Hippocampal formation (tissue), 2 donors: ENCODE measurements at regions not wholly inside any gene's neighbourhood (a gene's known extent, or its start where the extent isn't known, plus 50 kb on each side); places are given as distances from the start of the nearest gene placed in this dataset.

Experiments
- DNase-seq, 2 donors: peaks; one replicate each; lab custom pipeline; 2025; lab: John Stamatoyannopoulos, UW

- no peak for DNase-seq
Measured at GRCh38 chr7:110050785-110051184, 1040.1 kb upstream of the LRRN3 start.

- no peak for DNase-seq
Measured at GRCh38 chr7:110051372-110051771, 1039.6 kb upstream of the LRRN3 start.

GRCh38 chr7:110056331-110056730, 1034.6 kb upstream of the LRRN3 start:
- DNase-seq: no peak

GRCh38 chr7:110058401-110058800, 1032.5 kb upstream of the LRRN3 start:
- DNase-seq: no peak

- DNase-seq: no peak
Measured at GRCh38 chr7:110061387-110061786, 1029.5 kb upstream of the LRRN3 start.

GRCh38 chr7:110065121-110065520, 1025.8 kb upstream of the LRRN3 start:
- no peak for DNase-seq

GRCh38 chr7:110066843-110067242, 1024.1 kb upstream of the LRRN3 start:
- DNase-seq: no peak

- DNase-seq: no peak
Measured at GRCh38 chr7:110071192-110071591, 1019.7 kb upstream of the LRRN3 start.

GRCh38 chr7:110075450-110075849, 1015.5 kb upstream of the LRRN3 start:
- no peak for DNase-seq

GRCh38 chr7:110076194-110076593, 1014.7 kb upstream of the LRRN3 start:
- DNase-seq: no peak

GRCh38 chr7:110084181-110084807, 1006.6 kb upstream of the LRRN3 start:
- peak in 1 of 2 donors; percentile 30 for DNase-seq

GRCh38 chr7:110090110-110090820, 1000.7 kb upstream of the LRRN3 start:
- no peak for DNase-seq

GRCh38 chr7:110095372-110096052, 995.4 kb upstream of the LRRN3 start:
- no peak for DNase-seq

GRCh38 chr7:110104243-110104642, 986.7 kb upstream of the LRRN3 start:
- DNase-seq: no peak

GRCh38 chr7:110105307-110105706, 985.6 kb upstream of the LRRN3 start:
- DNase-seq: no peak

GRCh38 chr7:110105840-110106239, 985.1 kb upstream of the LRRN3 start:
- DNase-seq: no peak

- DNase-seq: no peak
Measured at GRCh38 chr7:110119883-110120581, 970.9 kb upstream of the LRRN3 start.

- DNase-seq: no peak
Measured at GRCh38 chr7:110129159-110129558, 961.8 kb upstream of the LRRN3 start.

GRCh38 chr7:110130669-110131068, 960.3 kb upstream of the LRRN3 start:
- DNase-seq: no peak

- DNase-seq: no peak
Measured at GRCh38 chr7:110131344-110131743, 959.6 kb upstream of the LRRN3 start.

- DNase-seq: no peak
Measured at GRCh38 chr7:110139056-110139455, 951.9 kb upstream of the LRRN3 start.

- no peak for DNase-seq
Measured at GRCh38 chr7:110142939-110143526, 947.9 kb upstream of the LRRN3 start.
